SU-DHL-6 (cell line): ENCODE measurements at regions not wholly inside any gene's neighbourhood (a gene's known extent, or its start where the extent isn't known, plus 50 kb on each side); places are given as distances from the start of the nearest gene placed in this dataset.

ENCODE experiments used
- EZH2phosphoT487 ChIP-seq: fragments of 200-600 bp; sonication (generic), shearing (Covaris generic); conservative IDR thresholded peaks from 2 replicates; pipeline ENCODE4 v1.6.1; 2018; ENCODE audit warnings: mild to moderate bottlenecking, antibody characterized with exemption, low read length, moderate library complexity, mixed read lengths
- TF ChIP-seq, protein P1 (sequence below): fragments of 200-600 bp; sonication (generic); IDR thresholded peaks from one replicate; pipeline ENCODE4 v1.5.1; 2017; ENCODE audit warnings: antibody characterized with exemption, mild to moderate bottlenecking, low read length, moderate library complexity; ENCODE audit not compliant: insufficient read depth, poor library complexity, severe bottlenecking

- TF ChIP-seq, protein P1, sequence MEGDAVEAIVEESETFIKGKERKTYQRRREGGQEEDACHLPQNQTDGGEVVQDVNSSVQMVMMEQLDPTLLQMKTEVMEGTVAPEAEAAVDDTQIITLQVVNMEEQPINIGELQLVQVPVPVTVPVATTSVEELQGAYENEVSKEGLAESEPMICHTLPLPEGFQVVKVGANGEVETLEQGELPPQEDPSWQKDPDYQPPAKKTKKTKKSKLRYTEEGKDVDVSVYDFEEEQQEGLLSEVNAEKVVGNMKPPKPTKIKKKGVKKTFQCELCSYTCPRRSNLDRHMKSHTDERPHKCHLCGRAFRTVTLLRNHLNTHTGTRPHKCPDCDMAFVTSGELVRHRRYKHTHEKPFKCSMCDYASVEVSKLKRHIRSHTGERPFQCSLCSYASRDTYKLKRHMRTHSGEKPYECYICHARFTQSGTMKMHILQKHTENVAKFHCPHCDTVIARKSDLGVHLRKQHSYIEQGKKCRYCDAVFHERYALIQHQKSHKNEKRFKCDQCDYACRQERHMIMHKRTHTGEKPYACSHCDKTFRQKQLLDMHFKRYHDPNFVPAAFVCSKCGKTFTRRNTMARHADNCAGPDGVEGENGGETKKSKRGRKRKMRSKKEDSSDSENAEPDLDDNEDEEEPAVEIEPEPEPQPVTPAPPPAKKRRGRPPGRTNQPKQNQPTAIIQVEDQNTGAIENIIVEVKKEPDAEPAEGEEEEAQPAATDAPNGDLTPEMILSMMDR, result no peak
- TF ChIP-seq EZH2phosphoT487, result no peak
Observed at GRCh38 chr12:111120578-111120977, 200.2 kb upstream of the MYL2 start.
